SK-N-SH treated with all-trans-retinoic acid at 6 μM for 48 hours (cell line): ENCODE measurements at regions not wholly inside any gene's neighbourhood (a gene's known extent, or its start where the extent isn't known, plus 50 kb on each side); places are given as distances from the start of the nearest gene placed in this dataset.

Experiments used
- ATAC-seq: fragments of 200-7000 bp; cut with Tn5 transposase; 3 replicates; pipeline ENCODE4 v1.9.1; 2020; ENCODE audit warnings: mild to moderate bottlenecking, moderate library complexity
- BACH2 ChIP-seq: fragments of 250-450 bp; sonication (Bioruptor Pico); IDR thresholded peaks from 2 replicates; pipeline ENCODE4 v1.9.0; 2021; ENCODE audit warnings: mild to moderate bottlenecking, borderline replicate concordance
- CREB5 ChIP-seq: fragments of 250-450 bp; sonication (Bioruptor Pico); IDR thresholded peaks from 2 replicates; pipeline ENCODE4 v1.5.1; 2020; ENCODE audit warnings: low read depth, mild to moderate bottlenecking, moderate library complexity
- ESRRG ChIP-seq: fragments of 250-450 bp; sonication (Bioruptor Pico); IDR thresholded peaks from 2 replicates; pipeline ENCODE4 v1.6.1; 2021; ENCODE audit warnings: mild to moderate bottlenecking
- GLIS3 ChIP-seq: fragments of 250-450 bp; sonication (Bioruptor Pico); IDR thresholded peaks from 2 replicates; pipeline ENCODE4 v1.5.0; 2020; ENCODE audit warnings: mild to moderate bottlenecking, moderate library complexity
- ISL1 ChIP-seq: fragments of 250-450 bp; sonication (Bioruptor Pico); IDR thresholded peaks from 2 replicates; pipeline ENCODE4 v2.1.2; 2022; ENCODE audit warnings: mild to moderate bottlenecking, moderate library complexity
- PATZ1 ChIP-seq: fragments of 250-450 bp; sonication (Bioruptor Pico); IDR thresholded peaks from 2 replicates; pipeline ENCODE4 v1.8.0; 2020; ENCODE audit warnings: mild to moderate bottlenecking, moderate library complexity, borderline replicate concordance
- PPARA ChIP-seq: fragments of 250-450 bp; sonication (Bioruptor Pico); IDR thresholded peaks from 2 replicates; pipeline ENCODE4 v1.5.0; 2020; ENCODE audit warnings: mild to moderate bottlenecking, borderline replicate concordance
- RARB ChIP-seq: fragments of 250-450 bp; sonication (Bioruptor Pico); IDR thresholded peaks from 2 replicates; pipeline ENCODE4 v1.8.0; 2021; ENCODE audit warnings: mild to moderate bottlenecking, moderate library complexity
- SNAI2 ChIP-seq: fragments of 250-450 bp; sonication (Bioruptor Pico); IDR thresholded peaks from 2 replicates; pipeline ENCODE4 v1.5.0; 2020; ENCODE audit warnings: mild to moderate bottlenecking, moderate library complexity
- TCF4 ChIP-seq: fragments of 250-450 bp; sonication (Bioruptor Pico); IDR thresholded peaks from 2 replicates; pipeline ENCODE4 v1.8.0; 2021; ENCODE audit warnings: mild to moderate bottlenecking, moderate library complexity, borderline replicate concordance
- TOX ChIP-seq: fragments of 250-450 bp; sonication (Bioruptor Pico); IDR thresholded peaks from 2 replicates; pipeline ENCODE4 v1.8.0; 2021; ENCODE audit warnings: mild to moderate bottlenecking, moderate library complexity, borderline replicate concordance
- ZC3H10 ChIP-seq: fragments of 250-450 bp; sonication (Bioruptor Pico); IDR thresholded peaks from 2 replicates; pipeline ENCODE4 v1.5.1; 2021; ENCODE audit warnings: mild to moderate bottlenecking, moderate library complexity
- ZFP3 ChIP-seq: fragments of 250-450 bp; sonication (Bioruptor Pico); IDR thresholded peaks from 2 replicates; pipeline ENCODE4 v1.5.0; 2020; ENCODE audit warnings: mild to moderate bottlenecking, moderate library complexity
- ZFP30 ChIP-seq: fragments of 450-650 bp; formaldehyde crosslinking; IDR thresholded peaks from 2 replicates; pipeline ENCODE4 v1.5.0; 2022; ENCODE audit warnings: mild to moderate bottlenecking, moderate library complexity
- ZNF565 ChIP-seq: fragments of 450-650 bp; formaldehyde crosslinking; conservative IDR thresholded peaks from 2 replicates; pipeline ENCODE4 v1.5.0; 2020; ENCODE audit warnings: low read depth, mild to moderate bottlenecking, moderate library complexity
- ZNF70 ChIP-seq: fragments of 450-650 bp; formaldehyde crosslinking; IDR thresholded peaks from 2 replicates; pipeline ENCODE4 v1.5.0; 2020; ENCODE audit warnings: mild to moderate bottlenecking, moderate library complexity
- TF ChIP-seq, protein P1 (sequence below): fragments of 250-450 bp; sonication (Bioruptor Pico); IDR thresholded peaks from 2 replicates; pipeline ENCODE4 v1.5.1; 2021; ENCODE audit warnings: mild to moderate bottlenecking, moderate library complexity
- TF ChIP-seq, protein P2 (sequence below): fragments of 250-450 bp; sonication (Bioruptor Pico); IDR thresholded peaks from 2 replicates; pipeline ENCODE4 v1.5.0; 2020; ENCODE audit warnings: mild to moderate bottlenecking, moderate library complexity

DNA sequence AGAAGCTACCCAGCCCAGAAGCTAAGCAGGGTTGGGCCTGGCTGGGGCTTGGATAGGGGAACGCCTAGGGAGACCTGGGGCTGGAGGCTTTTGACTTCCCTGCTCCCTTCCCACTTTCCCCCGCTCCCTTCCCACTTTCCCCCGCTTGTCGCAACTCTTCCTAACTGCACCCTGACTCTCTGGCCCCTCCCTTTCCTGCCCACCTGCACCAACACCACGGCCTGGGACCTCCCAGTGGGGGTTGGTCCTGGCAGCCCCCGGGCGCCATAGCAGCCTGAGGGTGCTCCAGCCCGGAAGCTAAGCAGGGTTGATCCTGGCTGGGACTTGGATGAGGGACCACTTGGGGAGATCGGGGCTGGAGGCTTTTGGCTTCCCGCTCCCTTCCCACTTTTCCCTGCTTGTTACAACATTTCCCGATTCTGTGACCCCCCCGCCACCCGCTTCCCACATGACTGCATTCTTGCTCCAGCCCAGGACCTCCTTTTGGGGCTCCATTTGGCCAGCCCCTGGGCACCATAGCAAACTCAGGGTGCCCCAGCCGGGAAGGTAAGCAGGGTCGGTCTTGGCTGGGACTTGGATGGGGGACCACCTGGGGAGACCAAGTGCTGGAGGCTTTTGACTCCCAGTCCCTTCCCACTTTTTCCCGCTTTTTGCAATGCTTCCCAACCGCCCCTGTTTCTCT is 2287.0 kb downstream of the TP53TG3F start:
- TF ChIP-seq ZNF565 (no peak), GLIS3 (CRISPR knock-in tag) (no peak), ZNF70 (CRISPR knock-in tag) (no peak), ZFP30 (CRISPR knock-in tag) (no peak), PPARA (no peak), TOX (CRISPR knock-in tag) (no peak), TCF4 (CRISPR knock-in tag) (no peak), ISL1 (CRISPR knock-in tag) (no peak), ESRRG (CRISPR knock-in tag) (no peak), PATZ1 (CRISPR knock-in tag) (no peak)
- TF ChIP-seq, protein P1, sequence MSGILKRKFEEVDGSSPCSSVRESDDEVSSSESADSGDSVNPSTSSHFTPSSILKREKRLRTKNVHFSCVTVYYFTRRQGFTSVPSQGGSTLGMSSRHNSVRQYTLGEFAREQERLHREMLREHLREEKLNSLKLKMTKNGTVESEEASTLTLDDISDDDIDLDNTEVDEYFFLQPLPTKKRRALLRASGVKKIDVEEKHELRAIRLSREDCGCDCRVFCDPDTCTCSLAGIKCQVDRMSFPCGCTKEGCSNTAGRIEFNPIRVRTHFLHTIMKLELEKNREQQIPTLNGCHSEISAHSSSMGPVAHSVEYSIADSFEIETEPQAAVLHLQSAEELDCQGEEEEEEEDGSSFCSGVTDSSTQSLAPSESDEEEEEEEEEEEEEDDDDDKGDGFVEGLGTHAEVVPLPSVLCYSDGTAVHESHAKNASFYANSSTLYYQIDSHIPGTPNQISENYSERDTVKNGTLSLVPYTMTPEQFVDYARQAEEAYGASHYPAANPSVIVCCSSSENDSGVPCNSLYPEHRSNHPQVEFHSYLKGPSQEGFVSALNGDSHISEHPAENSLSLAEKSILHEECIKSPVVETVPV, result no peak
- no peak for ATAC-seq

- ATAC-seq, result no peak
- TF ChIP-seq RARB (CRISPR knock-in tag) (no peak), SNAI2 (CRISPR knock-in tag) (no peak), PATZ1 (CRISPR knock-in tag) (no peak), CREB5 (no peak), ZFP3 (CRISPR knock-in tag) (no peak), ESRRG (CRISPR knock-in tag) (no peak)
These were observed 2287.7 kb downstream of the TP53TG3F start for GRCh38 chr16:35746963-35747657.

DNA sequence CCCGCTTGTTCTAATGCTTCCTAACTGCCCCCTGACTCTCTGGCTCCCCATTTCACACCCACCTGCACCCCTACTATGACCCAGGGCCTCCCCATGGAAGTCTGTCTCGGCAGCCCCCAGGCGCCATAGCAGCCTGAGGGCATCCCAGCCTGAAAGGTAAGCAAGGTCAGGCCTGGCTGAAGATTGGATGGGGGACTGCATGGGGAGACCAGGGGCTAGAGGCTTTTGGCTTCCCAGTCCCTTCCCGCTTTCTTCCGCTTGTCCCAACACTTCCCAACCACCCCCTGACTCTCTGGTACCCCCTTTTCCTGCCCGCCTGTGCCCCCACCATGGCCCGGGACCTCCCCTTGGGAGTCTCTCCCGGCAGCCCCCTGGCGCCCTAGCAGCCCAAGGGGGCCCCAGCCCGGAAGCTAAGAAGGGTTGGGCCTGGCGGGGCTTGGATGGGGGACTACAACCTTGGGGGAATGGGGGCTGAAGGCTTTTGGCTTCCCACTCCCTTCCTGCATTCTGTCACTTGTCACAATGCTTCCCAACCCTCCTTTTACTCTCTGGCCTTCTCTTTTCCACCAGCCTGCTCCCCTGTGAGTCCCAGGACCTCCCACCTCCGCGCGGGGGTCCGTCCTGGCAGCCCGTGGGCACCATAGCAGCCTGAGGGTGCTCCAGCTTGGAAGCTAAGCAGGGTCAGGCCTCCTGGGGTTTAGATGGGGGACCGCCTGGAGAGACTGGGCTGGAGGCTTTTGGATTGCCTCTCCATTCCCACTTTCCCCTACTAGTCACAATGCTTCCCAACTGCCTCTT is 2288.4 kb downstream of the TP53TG3F start:
- TF ChIP-seq ISL1 (CRISPR knock-in tag), result no peak
- no peak for TF ChIP-seq GLIS3 (CRISPR knock-in tag)
- TF ChIP-seq TOX (CRISPR knock-in tag), result no peak
- TF ChIP-seq, protein P1, result no peak
- TF ChIP-seq PPARA, result no peak
- no peak for TF ChIP-seq ZNF70 (CRISPR knock-in tag)
- no peak for TF ChIP-seq RARB (CRISPR knock-in tag)
- no peak for TF ChIP-seq ZFP3 (CRISPR knock-in tag)
- no peak for TF ChIP-seq BACH2
- no peak for TF ChIP-seq ZC3H10 (CRISPR knock-in tag)
- no peak for TF ChIP-seq SNAI2 (CRISPR knock-in tag)
- TF ChIP-seq CREB5, result no peak
- TF ChIP-seq ZNF565, result no peak
- TF ChIP-seq, protein P2, sequence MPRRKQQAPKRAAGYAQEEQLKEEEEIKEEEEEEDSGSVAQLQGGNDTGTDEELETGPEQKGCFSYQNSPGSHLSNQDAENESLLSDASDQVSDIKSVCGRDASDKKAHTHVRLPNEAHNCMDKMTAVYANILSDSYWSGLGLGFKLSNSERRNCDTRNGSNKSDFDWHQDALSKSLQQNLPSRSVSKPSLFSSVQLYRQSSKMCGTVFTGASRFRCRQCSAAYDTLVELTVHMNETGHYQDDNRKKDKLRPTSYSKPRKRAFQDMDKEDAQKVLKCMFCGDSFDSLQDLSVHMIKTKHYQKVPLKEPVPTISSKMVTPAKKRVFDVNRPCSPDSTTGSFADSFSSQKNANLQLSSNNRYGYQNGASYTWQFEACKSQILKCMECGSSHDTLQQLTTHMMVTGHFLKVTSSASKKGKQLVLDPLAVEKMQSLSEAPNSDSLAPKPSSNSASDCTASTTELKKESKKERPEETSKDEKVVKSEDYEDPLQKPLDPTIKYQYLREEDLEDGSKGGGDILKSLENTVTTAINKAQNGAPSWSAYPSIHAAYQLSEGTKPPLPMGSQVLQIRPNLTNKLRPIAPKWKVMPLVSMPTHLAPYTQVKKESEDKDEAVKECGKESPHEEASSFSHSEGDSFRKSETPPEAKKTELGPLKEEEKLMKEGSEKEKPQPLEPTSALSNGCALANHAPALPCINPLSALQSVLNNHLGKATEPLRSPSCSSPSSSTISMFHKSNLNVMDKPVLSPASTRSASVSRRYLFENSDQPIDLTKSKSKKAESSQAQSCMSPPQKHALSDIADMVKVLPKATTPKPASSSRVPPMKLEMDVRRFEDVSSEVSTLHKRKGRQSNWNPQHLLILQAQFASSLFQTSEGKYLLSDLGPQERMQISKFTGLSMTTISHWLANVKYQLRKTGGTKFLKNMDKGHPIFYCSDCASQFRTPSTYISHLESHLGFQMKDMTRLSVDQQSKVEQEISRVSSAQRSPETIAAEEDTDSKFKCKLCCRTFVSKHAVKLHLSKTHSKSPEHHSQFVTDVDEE (CRISPR knock-in tag), result no peak
- TF ChIP-seq TCF4 (CRISPR knock-in tag), result no peak
- TF ChIP-seq PATZ1 (CRISPR knock-in tag), result no peak
- TF ChIP-seq, all 23 proteins: peak for 0
- no peak for ATAC-seq
